ENCODE measurements at regions not wholly inside any gene's neighbourhood (a gene's known extent, or its start where the extent isn't known, plus 50 kb on each side); places are given as distances from the start of the nearest gene placed in this dataset.

DNA sequence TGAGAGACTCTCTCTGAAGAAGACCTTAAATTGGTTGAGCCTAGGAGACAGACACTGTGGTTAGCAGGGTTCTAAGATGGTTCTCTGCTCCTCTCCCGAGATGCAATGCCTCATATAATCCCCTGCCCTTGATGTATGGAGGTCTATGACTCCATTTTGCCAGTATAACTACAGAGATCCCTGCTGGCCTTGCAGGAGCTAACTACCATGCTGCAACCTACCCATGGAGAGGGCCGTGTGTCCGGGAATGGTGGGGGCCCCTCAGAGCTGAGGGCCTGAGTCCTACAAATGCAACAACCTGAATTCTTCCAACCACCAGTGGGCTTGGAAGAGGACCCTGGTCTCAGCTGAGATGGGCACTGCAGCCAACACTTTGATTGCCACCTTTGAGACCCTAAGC, 388.0 kb downstream of the SETD4 start (continued):
- TF ChIP-seq NPAS2 (CRISPR knock-in tag; IDR thresholded peaks at IDR 0.05; ENCODE audit: borderline replicate concordance) (no peak), KDM1A (IDR thresholded peaks at IDR 0.05; ENCODE audit: low read depth) (no peak), RARB (CRISPR knock-in tag; IDR thresholded peaks at IDR 0.05) (no peak), SMC3 (IDR thresholded peaks at IDR 0.05) (no peak), RNF2 (IDR thresholded peaks at IDR 0.05; ENCODE audit: borderline replicate concordance, low read depth) (no peak)

DNA sequence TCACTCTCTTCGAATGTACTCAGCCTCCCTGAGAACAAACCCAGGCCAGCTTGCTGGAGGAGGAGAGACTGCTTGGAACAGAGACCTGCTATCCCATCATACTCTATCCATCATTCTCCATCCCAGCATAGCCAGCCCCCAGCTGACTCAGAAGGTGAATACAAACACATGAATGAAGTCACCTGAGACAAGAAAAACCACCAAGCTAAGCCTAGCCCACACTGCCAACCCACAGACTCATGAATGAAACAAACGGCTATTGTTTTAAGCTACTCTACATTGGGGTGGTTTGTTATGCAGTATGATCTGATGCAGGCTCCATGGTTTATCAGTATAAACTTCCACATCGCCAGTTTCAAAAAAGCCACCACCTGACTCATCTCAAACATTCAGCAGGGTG, 395.6 kb downstream of the SETD4 start:
- Histone ChIP-seq H3K4me1 (no peaks in the 10 kb centered on the region), H3K4me3 (no peak overlapping the region), H3K27ac (no peak overlapping the region), H3K4me2 (no peak overlapping the region), H3K9me3 (no peaks in the 10 kb centered on the region)
- WGBS (ENCODE audit: missing lambda C conversion rate), result 2% methylated on average over 3 of the region's 3 CpGs
- POLR2A ChIA-PET, result no interaction called here
- FAIRE-seq (no peak), ATAC-seq (no peak), DNase-seq (ENCODE audit: low read depth in 1 of 2, low spot score in 1 of 2) (no peak)
- CTCF ChIA-PET, result no interaction called here
- TF ChIP-seq, protein P1, sequence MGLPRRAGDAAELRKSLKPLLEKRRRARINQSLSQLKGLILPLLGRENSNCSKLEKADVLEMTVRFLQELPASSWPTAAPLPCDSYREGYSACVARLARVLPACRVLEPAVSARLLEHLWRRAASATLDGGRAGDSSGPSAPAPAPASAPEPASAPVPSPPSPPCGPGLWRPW (IDR thresholded peaks at IDR 0.05), result no peak
- no peak for TF ChIP-seq POLR2A (IDR thresholded peaks at IDR 0.05; ENCODE audit: low read length)
- TF ChIP-seq NFE2L2 (conservative IDR thresholded peaks at IDR 0.05; ENCODE audit: low read length), result no peak
- TF ChIP-seq, protein P2, sequence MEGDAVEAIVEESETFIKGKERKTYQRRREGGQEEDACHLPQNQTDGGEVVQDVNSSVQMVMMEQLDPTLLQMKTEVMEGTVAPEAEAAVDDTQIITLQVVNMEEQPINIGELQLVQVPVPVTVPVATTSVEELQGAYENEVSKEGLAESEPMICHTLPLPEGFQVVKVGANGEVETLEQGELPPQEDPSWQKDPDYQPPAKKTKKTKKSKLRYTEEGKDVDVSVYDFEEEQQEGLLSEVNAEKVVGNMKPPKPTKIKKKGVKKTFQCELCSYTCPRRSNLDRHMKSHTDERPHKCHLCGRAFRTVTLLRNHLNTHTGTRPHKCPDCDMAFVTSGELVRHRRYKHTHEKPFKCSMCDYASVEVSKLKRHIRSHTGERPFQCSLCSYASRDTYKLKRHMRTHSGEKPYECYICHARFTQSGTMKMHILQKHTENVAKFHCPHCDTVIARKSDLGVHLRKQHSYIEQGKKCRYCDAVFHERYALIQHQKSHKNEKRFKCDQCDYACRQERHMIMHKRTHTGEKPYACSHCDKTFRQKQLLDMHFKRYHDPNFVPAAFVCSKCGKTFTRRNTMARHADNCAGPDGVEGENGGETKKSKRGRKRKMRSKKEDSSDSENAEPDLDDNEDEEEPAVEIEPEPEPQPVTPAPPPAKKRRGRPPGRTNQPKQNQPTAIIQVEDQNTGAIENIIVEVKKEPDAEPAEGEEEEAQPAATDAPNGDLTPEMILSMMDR (IDR thresholded peaks at IDR 0.05), result no peak
- no peak for TF ChIP-seq RNF2 (IDR thresholded peaks at IDR 0.05; ENCODE audit: borderline replicate concordance, low read depth)
- TF ChIP-seq JUNB (IDR thresholded peaks at IDR 0.05), result no peak
- no peak for TF ChIP-seq ZC3H11A (IDR thresholded peaks at IDR 0.05)
- no peak for TF ChIP-seq KDM1A (IDR thresholded peaks at IDR 0.05; ENCODE audit: low read depth)
- TF ChIP-seq KDM5A (IDR thresholded peaks at IDR 0.05), result no peak
- TF ChIP-seq SMC3 (IDR thresholded peaks at IDR 0.05), result no peak
- no peak for TF ChIP-seq RCOR1 (IDR thresholded peaks at IDR 0.05; ENCODE audit: low read depth, low read length)
- TF ChIP-seq, protein P3, sequence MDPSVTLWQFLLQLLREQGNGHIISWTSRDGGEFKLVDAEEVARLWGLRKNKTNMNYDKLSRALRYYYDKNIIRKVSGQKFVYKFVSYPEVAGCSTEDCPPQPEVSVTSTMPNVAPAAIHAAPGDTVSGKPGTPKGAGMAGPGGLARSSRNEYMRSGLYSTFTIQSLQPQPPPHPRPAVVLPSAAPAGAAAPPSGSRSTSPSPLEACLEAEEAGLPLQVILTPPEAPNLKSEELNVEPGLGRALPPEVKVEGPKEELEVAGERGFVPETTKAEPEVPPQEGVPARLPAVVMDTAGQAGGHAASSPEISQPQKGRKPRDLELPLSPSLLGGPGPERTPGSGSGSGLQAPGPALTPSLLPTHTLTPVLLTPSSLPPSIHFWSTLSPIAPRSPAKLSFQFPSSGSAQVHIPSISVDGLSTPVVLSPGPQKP (IDR thresholded peaks at IDR 0.05; ENCODE audit: low read depth, low read length), result no peak
- no peak for TF ChIP-seq SREBF2 (IDR thresholded peaks at IDR 0.05)
- TF ChIP-seq HOXA7 (CRISPR knock-in tag; IDR thresholded peaks at IDR 0.05), result no peak
- TF ChIP-seq JUN (IDR thresholded peaks at IDR 0.05), result no peak

DNA sequence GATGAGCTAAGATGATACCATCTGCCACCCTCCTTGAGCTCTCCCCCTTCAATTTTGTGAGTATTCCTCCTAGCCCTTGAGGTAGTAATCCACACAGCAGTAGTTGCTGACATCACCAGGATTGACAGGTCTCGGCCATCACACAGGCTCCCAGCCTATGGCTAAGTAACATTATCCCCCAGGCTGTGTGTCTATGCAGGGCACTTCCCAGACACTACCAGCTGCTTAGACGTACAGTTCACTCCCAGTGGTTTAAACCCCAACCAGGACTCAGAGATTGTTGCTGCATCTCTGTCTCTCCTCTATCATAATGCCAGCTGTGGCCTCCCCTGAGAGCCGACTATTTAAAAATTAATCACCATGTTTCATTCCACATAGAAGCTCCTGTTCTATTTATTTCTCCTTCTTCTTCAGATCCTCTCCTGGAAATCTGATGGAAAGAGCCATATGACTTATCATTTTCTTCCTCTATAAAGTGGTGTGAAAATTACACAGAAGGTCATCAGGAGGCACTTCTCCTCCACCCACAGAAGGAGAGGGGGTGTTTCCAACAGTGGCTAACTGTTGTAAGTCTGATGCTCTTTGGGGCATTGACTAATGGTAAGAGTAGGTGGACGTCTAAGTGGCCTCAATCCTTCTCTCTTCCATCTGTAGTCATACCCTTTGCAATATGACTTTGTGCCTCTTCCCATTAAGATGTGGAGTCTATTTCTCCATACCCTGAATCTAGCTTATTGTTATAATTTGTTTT, 396.3 kb downstream of the SETD4 start:
- ChIA-PET CTCF (interaction anchor here (1.3 kb wide), 2 partner anchors 13 to 47 kb away, joined by 3 to 4 read pairs; no protein-coding TSS in a partner anchor), POLR2A (no interaction called here)
- no peaks in the 10 kb centered on the region for H3K4me1 ChIP-seq
- no peak overlapping the region for H3K4me3 ChIP-seq
- 5% methylated on average over 4 of the region's 4 CpGs for WGBS (ENCODE audit: missing lambda C conversion rate)
- H3K4me2 ChIP-seq, result no peak overlapping the region
- no peak for DNase-seq (ENCODE audit: low read depth in 1 of 2, low spot score in 1 of 2)
- no peak for ATAC-seq
- FAIRE-seq, result no peak
- H3K9me3 ChIP-seq, result no peaks in the 10 kb centered on the region
- no peak for TF ChIP-seq JUN (IDR thresholded peaks at IDR 0.05)
- TF ChIP-seq MAFK (IDR thresholded peaks at IDR 0.05; ENCODE audit: partially characterized antibody), result no peak
- no peak for TF ChIP-seq GATA3 (IDR thresholded peaks at IDR 0.05; ENCODE audit: borderline replicate concordance)
- TF ChIP-seq RFX5 (IDR thresholded peaks at IDR 0.05), result no peak
- TF ChIP-seq CEBPB (IDR thresholded peaks at IDR 0.05), result no peak
- TF ChIP-seq MAZ (IDR thresholded peaks at IDR 0.05; ENCODE audit: borderline replicate concordance, low read depth, low read length), result no peak
- TF ChIP-seq, protein P2 (IDR thresholded peaks at IDR 0.05), result no peak
- TF ChIP-seq, protein P3 (IDR thresholded peaks at IDR 0.05; ENCODE audit: low read depth, low read length), result no peak
- TF ChIP-seq FOSL2 (IDR thresholded peaks at IDR 0.05), result no peak
- no peak for TF ChIP-seq FOSL2 (CRISPR knock-in tag; IDR thresholded peaks at IDR 0.05)
- no peak for TF ChIP-seq ESRRA (IDR thresholded peaks at IDR 0.05; ENCODE audit: borderline replicate concordance, low read length)
- TF ChIP-seq ZFP36 (IDR thresholded peaks at IDR 0.05; ENCODE audit: borderline replicate concordance, partially characterized antibody), result no peak
- no peak overlapping the region for H3K27ac ChIP-seq

Measured in A549 (cell line).